ENCODE measurements at regions not wholly inside any gene's neighbourhood (a gene's known extent, or its start where the extent isn't known, plus 50 kb on each side); places are given as distances from the start of the nearest gene placed in this dataset.
"Not testable (repeated sequence)": the region's sequence is repeated elsewhere in the genome, so short reads cannot be mapped to it uniquely, and the experiment has no call there.

GRCh38 chr9:36461323-36461722 is 61.3 kb upstream of the RNF38 start:
- Mint-ChIP-seq H3K9me3 (no peaks in the 10 kb centered on the region), H3K27me3 (no peaks in the 10 kb centered on the region), H3K27ac (no peak overlapping the region), H3K4me1 (ENCODE audit: low read depth) (peaks cover 48% of the 10 kb centered on the region), H3K4me3 (no peak overlapping the region), H3K36me3 (no peaks in the 10 kb centered on the region)
- ChIA-PET CTCF (interaction anchor here (1.3 to 1.7 kb wide), 3 partner anchors 11 to 54 kb away, joined by 4 to 10 read pairs (median 10); no protein-coding TSS in a partner anchor), POLR2A (interaction anchor here (2.2 kb wide), 1 partner anchor 25 kb away, joined by 9 read pairs; no protein-coding TSS in a partner anchor)
- intact Hi-C loops (cut with micrococcal nuclease) = no loop called here
- DNase-seq = no peak

GRCh38 chr9:36458430-36458915 is 58.4 kb upstream of the RNF38 start:
- H3K27me3 Mint-ChIP-seq, H3K9me3 Mint-ChIP-seq, H3K36me3 Mint-ChIP-seq: not testable (repeated sequence)
- DNase-seq = peak; percentile 92
- ChIA-PET POLR2A (interaction anchor here (0.8 to 1.9 kb wide), 5 partner anchors 12 to 58 kb away, joined by 3 to 8 read pairs (median 3); partner anchors contain the start of gene RNF38), CTCF (interaction anchor here (1.3 to 3.0 kb wide), 3 partner anchors 28 to 98 kb away, joined by 3 to 22 read pairs (median 5); no protein-coding TSS in a partner anchor)
- Mint-ChIP-seq H3K27ac (peak overlapping the region; percentile 79), H3K4me3 (peak overlapping the region; percentile 58), H3K4me1 (ENCODE audit: low read depth) (peaks cover 49% of the 10 kb centered on the region)
- intact Hi-C loops (cut with micrococcal nuclease) = loop anchor here (1.0 to 5.0 kb wide), 3 partner anchors 13 to 99 kb away; no protein-coding TSS in a partner anchor

GRCh38 chr9:36457836-36458429 is 57.9 kb upstream of the RNF38 start:
- H3K4me1 Mint-ChIP-seq (ENCODE audit: low read depth) = peaks cover 44% of the 10 kb centered on the region
- intact Hi-C loops (cut with micrococcal nuclease) = loop anchor here (1.0 to 5.0 kb wide), 3 partner anchors 13 to 99 kb away; no protein-coding TSS in a partner anchor
- POLR2A ChIA-PET = interaction anchor here (0.8 to 1.9 kb wide), 5 partner anchors 13 to 58 kb away, joined by 3 to 8 read pairs (median 3); partner anchors contain the start of gene RNF38
- H3K27ac Mint-ChIP-seq = peak overlapping the region; percentile 79
- no peaks in the 10 kb centered on the region for H3K27me3 Mint-ChIP-seq
- no peak for DNase-seq
- peak overlapping the region; percentile 58 for H3K4me3 Mint-ChIP-seq
- H3K9me3 Mint-ChIP-seq = no peaks in the 10 kb centered on the region
- no peaks in the 10 kb centered on the region for H3K36me3 Mint-ChIP-seq
- CTCF ChIA-PET = interaction anchor here (0.8 to 3.0 kb wide), 4 partner anchors 28 to 98 kb away, joined by 3 to 22 read pairs (median 4); no protein-coding TSS in a partner anchor

GRCh38 chr9:36456480-36457065 is 56.5 kb upstream of the RNF38 start:
- Mint-ChIP-seq H3K9me3 (no peaks in the 10 kb centered on the region), H3K27ac (no peak overlapping the region), H3K4me3 (no peak overlapping the region), H3K4me1 (ENCODE audit: low read depth) (peaks cover 43% of the 10 kb centered on the region), H3K27me3 (no peaks in the 10 kb centered on the region), H3K36me3 (no peaks in the 10 kb centered on the region)
- no peak for DNase-seq
- ChIA-PET CTCF (interaction anchor here (0.8 to 3.0 kb wide), 4 partner anchors 10 to 99 kb away, joined by 3 to 22 read pairs (median 3); no protein-coding TSS in a partner anchor), POLR2A (interaction anchor here (1.0 to 1.2 kb wide), 2 partner anchors 15 to 290 kb away, joined by 3 read pairs; no protein-coding TSS in a partner anchor)
- intact Hi-C loops (cut with micrococcal nuclease) = loop anchor here (5.0 kb wide), 1 partner anchor 101 kb away; no protein-coding TSS in a partner anchor

GRCh38 chr9:36451949-36452348 is 51.9 kb upstream of the RNF38 start:
- intact Hi-C loops (cut with micrococcal nuclease) = loop anchor here (2.0 kb wide), 1 partner anchor 45 kb away; no protein-coding TSS in a partner anchor
- Mint-ChIP-seq H3K4me1 (ENCODE audit: low read depth) (peaks cover 13% of the 10 kb centered on the region), H3K4me3 (no peak overlapping the region), H3K36me3 (no peaks in the 10 kb centered on the region), H3K27ac (no peak overlapping the region), H3K27me3 (no peaks in the 10 kb centered on the region), H3K9me3 (no peaks in the 10 kb centered on the region)
- DNase-seq = no peak
- CTCF ChIA-PET = interaction anchor here (0.6 to 3.7 kb wide), 5 partner anchors 10 to 109 kb away, joined by 3 to 25 read pairs (median 4); no protein-coding TSS in a partner anchor
- POLR2A ChIA-PET = interaction anchor here (2.3 kb wide), 1 partner anchor 35 kb away, joined by 8 read pairs; no protein-coding TSS in a partner anchor

GRCh38 chr9:36450110-36450732 is 50.2 kb upstream of the RNF38 start:
- intact Hi-C loops (cut with micrococcal nuclease) = loop anchor here (2.0 kb wide), 1 partner anchor 43 kb away; no protein-coding TSS in a partner anchor
- peak; percentile 29 for DNase-seq
- Mint-ChIP-seq H3K4me3 (no peak overlapping the region), H3K36me3 (no peaks in the 10 kb centered on the region), H3K4me1 (ENCODE audit: low read depth) (peaks cover 8% of the 10 kb centered on the region), H3K9me3 (no peaks in the 10 kb centered on the region), H3K27ac (no peak overlapping the region), H3K27me3 (no peaks in the 10 kb centered on the region)
- ChIA-PET CTCF (interaction anchor here (0.6 to 3.1 kb wide), 22 partner anchors 9 to 308 kb away, joined by 3 to 40 read pairs (median 4); partner anchors contain the start of gene RNF38), POLR2A (interaction anchor here (2.3 kb wide), 1 partner anchor 37 kb away, joined by 8 read pairs; no protein-coding TSS in a partner anchor)
